OCI-LY3 (cell line): ENCODE measurements at regions not wholly inside any gene's neighbourhood (a gene's known extent, or its start where the extent isn't known, plus 50 kb on each side); places are given as distances from the start of the nearest gene placed in this dataset.

ENCODE experiments used
- EZH2phosphoT487 ChIP-seq: fragments of 200-600 bp; shearing (Covaris generic); IDR thresholded peaks from 2 replicates; pipeline ENCODE4 v1.6.1; 2018; ENCODE audit warnings: antibody characterized with exemption, mixed run types, low read depth
- TF ChIP-seq, protein P1 (sequence below): fragments of 200-600, 300-600 bp; sonication (generic); IDR thresholded peaks from 2 replicates; pipeline ENCODE4 v1.5.1; 2014; ENCODE audit warnings: antibody characterized with exemption, low read length, low read depth

- TF ChIP-seq, protein P1, sequence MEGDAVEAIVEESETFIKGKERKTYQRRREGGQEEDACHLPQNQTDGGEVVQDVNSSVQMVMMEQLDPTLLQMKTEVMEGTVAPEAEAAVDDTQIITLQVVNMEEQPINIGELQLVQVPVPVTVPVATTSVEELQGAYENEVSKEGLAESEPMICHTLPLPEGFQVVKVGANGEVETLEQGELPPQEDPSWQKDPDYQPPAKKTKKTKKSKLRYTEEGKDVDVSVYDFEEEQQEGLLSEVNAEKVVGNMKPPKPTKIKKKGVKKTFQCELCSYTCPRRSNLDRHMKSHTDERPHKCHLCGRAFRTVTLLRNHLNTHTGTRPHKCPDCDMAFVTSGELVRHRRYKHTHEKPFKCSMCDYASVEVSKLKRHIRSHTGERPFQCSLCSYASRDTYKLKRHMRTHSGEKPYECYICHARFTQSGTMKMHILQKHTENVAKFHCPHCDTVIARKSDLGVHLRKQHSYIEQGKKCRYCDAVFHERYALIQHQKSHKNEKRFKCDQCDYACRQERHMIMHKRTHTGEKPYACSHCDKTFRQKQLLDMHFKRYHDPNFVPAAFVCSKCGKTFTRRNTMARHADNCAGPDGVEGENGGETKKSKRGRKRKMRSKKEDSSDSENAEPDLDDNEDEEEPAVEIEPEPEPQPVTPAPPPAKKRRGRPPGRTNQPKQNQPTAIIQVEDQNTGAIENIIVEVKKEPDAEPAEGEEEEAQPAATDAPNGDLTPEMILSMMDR: no peak
- TF ChIP-seq EZH2phosphoT487: no peak
Measured at GRCh38 chr9:90724880-90725279, 76.7 kb upstream of the SYK start.
